ENCODE measurements at regions not wholly inside any gene's neighbourhood (a gene's known extent, or its start where the extent isn't known, plus 50 kb on each side); places are given as distances from the start of the nearest gene placed in this dataset.

- TF ChIP-seq CTCF (IDR thresholded peaks at IDR 0.05; ENCODE audit: low read depth, low read length, missing control alignments) = no peak
- no peak for DNase-seq (ENCODE audit: extremely low read depth, low read depth)
- no peak overlapping the region for H3K4me3 ChIP-seq (replicated peaks; ENCODE audit: low read depth, low read length)
These were observed 157.7 kb upstream of the CDH11 start for GRCh38 chr16:65279576-65279975.

GRCh38 chr16:65278874-65279273 is 157.0 kb upstream of the CDH11 start:
- DNase-seq (ENCODE audit: extremely low read depth, low read depth) = no peak
- TF ChIP-seq CTCF (IDR thresholded peaks at IDR 0.05; ENCODE audit: low read depth, low read length, missing control alignments) = no peak
- H3K4me3 ChIP-seq (replicated peaks; ENCODE audit: low read depth, low read length) = no peak overlapping the region

- no peak overlapping the region for H3K4me3 ChIP-seq (replicated peaks; ENCODE audit: low read depth, low read length)
- no peak for DNase-seq (ENCODE audit: extremely low read depth, low read depth)
- TF ChIP-seq CTCF (IDR thresholded peaks at IDR 0.05; ENCODE audit: low read depth, low read length, missing control alignments) = no peak
These were observed 152.7 kb upstream of the CDH11 start for GRCh38 chr16:65274566-65274965.

GRCh38 chr16:65272699-65273414 is 151.0 kb upstream of the CDH11 start:
- DNase-seq (ENCODE audit: extremely low read depth, low read depth) = no peak
- no peak overlapping the region for H3K4me3 ChIP-seq (replicated peaks; ENCODE audit: low read depth, low read length)
- TF ChIP-seq CTCF (IDR thresholded peaks at IDR 0.05; ENCODE audit: low read depth, low read length, missing control alignments) = no peak

- peak; percentile 27 for DNase-seq (ENCODE audit: extremely low read depth, low read depth)
- no peak for TF ChIP-seq CTCF (IDR thresholded peaks at IDR 0.05; ENCODE audit: low read depth, low read length, missing control alignments)
- no peak overlapping the region for H3K4me3 ChIP-seq (replicated peaks; ENCODE audit: low read depth, low read length)
These were observed 150.1 kb upstream of the CDH11 start for GRCh38 chr16:65271996-65272395.

- TF ChIP-seq CTCF (IDR thresholded peaks at IDR 0.05; ENCODE audit: low read depth, low read length, missing control alignments) = no peak
- no peak overlapping the region for H3K4me3 ChIP-seq (replicated peaks; ENCODE audit: low read depth, low read length)
- no peak for DNase-seq (ENCODE audit: extremely low read depth, low read depth)
These were observed 146.5 kb upstream of the CDH11 start for GRCh38 chr16:65268331-65268730.

- TF ChIP-seq CTCF (IDR thresholded peaks at IDR 0.05; ENCODE audit: low read depth, low read length, missing control alignments) = no peak
- H3K4me3 ChIP-seq (replicated peaks; ENCODE audit: low read depth, low read length) = no peak overlapping the region
- DNase-seq (ENCODE audit: extremely low read depth, low read depth) = no peak
These were observed 142.0 kb upstream of the CDH11 start for GRCh38 chr16:65263896-65264295.
